ENCODE measurements at regions not wholly inside any gene's neighbourhood (a gene's known extent, or its start where the extent isn't known, plus 50 kb on each side); places are given as distances from the start of the nearest gene placed in this dataset.

DNA sequence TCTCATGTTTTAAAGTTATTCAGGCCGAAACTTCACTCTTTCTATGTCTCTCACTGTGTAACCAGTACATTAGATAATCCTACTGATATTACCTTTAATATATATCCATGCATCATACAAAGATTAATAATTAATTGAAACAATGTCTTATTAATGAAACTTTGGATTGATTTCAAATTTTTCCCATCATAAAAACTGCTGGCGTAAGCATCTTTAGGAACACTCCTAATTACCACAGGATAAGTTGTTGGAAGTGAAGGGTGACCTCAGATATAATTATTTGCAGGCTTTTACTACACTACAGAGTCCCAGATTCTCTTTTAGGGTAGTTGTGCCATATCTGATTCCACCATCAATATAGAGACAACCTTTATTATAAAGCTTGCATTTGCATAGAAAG is 181.3 kb upstream of the SFRP2 start (continued):
- no peak for TF ChIP-seq BMI1 (IDR thresholded peaks at IDR 0.05; ENCODE audit: borderline replicate concordance)

- no peak for TF ChIP-seq FOXK2 (IDR thresholded peaks at IDR 0.05)
- no peak overlapping the region for H3K4me3 ChIP-seq
- intact Hi-C loops (cut with micrococcal nuclease; ENCODE audit: unreplicated experiment) (no loop called here), in situ Hi-C loops (cut with MboI) (no loop called here)
- no peaks in the 10 kb centered on the region for H3K4me1 ChIP-seq (ENCODE audit: control insufficient read depth, insufficient read depth, low read length)
- BruUV-seq (replicated peaks): no TSS peak
- H4K20me1 ChIP-seq (ENCODE audit: control insufficient read depth, insufficient read depth): no peaks in the 10 kb centered on the region
- H3K4me2 ChIP-seq (ENCODE audit: control insufficient read depth, insufficient read depth): no peak overlapping the region
- H3K27me3 ChIP-seq (replicated peaks in 1 of 2; ENCODE audit: control insufficient read depth in 2 of 2, insufficient read depth in 2 of 2, low read length in 1 of 2): no peaks in the 10 kb centered on the region
- H3K9ac ChIP-seq (ENCODE audit: control insufficient read depth, insufficient read depth, low read length): no peak overlapping the region
- no peaks in the 10 kb centered on the region for H3K79me2 ChIP-seq (ENCODE audit: control insufficient read depth, insufficient read depth, low read length)
- CTCF ChIA-PET: no interaction called here
- RAD21 ChIA-PET (ENCODE audit: unreplicated experiment): no interaction called here
- SMC1A ChIA-PET (ENCODE audit: uncharacterized antibody, unreplicated experiment): no interaction called here
- no peak overlapping the region for H2AFZ ChIP-seq (ENCODE audit: control insufficient read depth, low read depth, low read length)
- H3K9me3 ChIP-seq (replicated peaks; ENCODE audit: control insufficient read depth, insufficient read depth, low read length): no peaks in the 10 kb centered on the region; the same call in 2 of the 3 replicates
- FAIRE-seq (no peak), DNase-seq (ENCODE audit: low read depth, low spot score) (no peak), ATAC-seq (no peak)
- H3K27ac ChIP-seq (ENCODE audit: control insufficient read depth, insufficient read depth): no peak overlapping the region
- POLR2A ChIA-PET: no interaction called here
- H3K36me3 ChIP-seq (ENCODE audit: control insufficient read depth in 2 of 2, insufficient read depth in 2 of 2, low read length in 1 of 2): no peaks in the 10 kb centered on the region
Observed at GRCh38 chr4:153969542-153969941, 180.7 kb upstream of the SFRP2 start.

DNA sequence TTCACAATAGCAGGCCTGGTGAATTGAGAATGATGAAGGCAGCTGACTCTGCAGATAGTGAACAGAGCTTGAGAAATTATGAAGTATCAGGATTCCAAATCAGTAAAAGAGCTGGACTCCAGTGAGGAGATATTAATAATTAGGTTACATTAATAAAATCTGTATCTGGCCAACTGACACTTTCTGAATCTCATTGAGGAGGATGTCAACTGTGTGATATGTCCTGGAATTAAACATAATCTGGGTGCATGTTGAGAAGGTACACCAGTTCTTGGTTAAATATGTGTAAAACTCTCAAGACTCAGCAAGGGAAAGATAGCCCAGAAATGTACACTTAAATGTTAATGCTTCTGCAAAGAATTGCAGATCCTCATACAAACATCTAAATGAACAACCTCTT is 177.8 kb upstream of the SFRP2 start:
- in situ Hi-C loops (cut with MboI): no loop called here
- FAIRE-seq (no peak), ATAC-seq (no peak), DNase-seq (ENCODE audit: low read depth, low spot score) (no peak)
- Histone ChIP-seq H4K20me1 (ENCODE audit: control insufficient read depth, insufficient read depth) (no peaks in the 10 kb centered on the region), H3K36me3 (ENCODE audit: control insufficient read depth in 2 of 2, insufficient read depth in 2 of 2, low read length in 1 of 2) (no peaks in the 10 kb centered on the region), H3K4me1 (ENCODE audit: control insufficient read depth, insufficient read depth, low read length) (no peaks in the 10 kb centered on the region), H3K4me2 (ENCODE audit: control insufficient read depth, insufficient read depth) (no peak overlapping the region), H3K9ac (ENCODE audit: control insufficient read depth, insufficient read depth, low read length) (no peak overlapping the region), H3K27ac (ENCODE audit: control insufficient read depth, insufficient read depth) (no peak overlapping the region), H2AFZ (ENCODE audit: control insufficient read depth, low read depth, low read length) (no peak overlapping the region), H3K79me2 (ENCODE audit: control insufficient read depth, insufficient read depth, low read length) (no peaks in the 10 kb centered on the region), H3K9me3 (replicated peaks; ENCODE audit: control insufficient read depth, insufficient read depth, low read length) (no peaks in the 10 kb centered on the region), H3K27me3 (replicated peaks in 1 of 2; ENCODE audit: control insufficient read depth in 2 of 2, insufficient read depth in 2 of 2, low read length in 1 of 2) (no peaks in the 10 kb centered on the region), H3K4me3 (no peak overlapping the region)
- intact Hi-C loops (cut with micrococcal nuclease; ENCODE audit: unreplicated experiment): no loop called here
- ChIA-PET SMC1A (ENCODE audit: uncharacterized antibody, unreplicated experiment) (interaction anchor here (1.1 to 1.4 kb wide), 2 partner anchors 15 to 28 kb away, joined by 3 to 4 read pairs; no protein-coding TSS in a partner anchor), CTCF (no interaction called here), RAD21 (ENCODE audit: unreplicated experiment) (no interaction called here), POLR2A (no interaction called here)
- TF ChIP-seq, protein P1, sequence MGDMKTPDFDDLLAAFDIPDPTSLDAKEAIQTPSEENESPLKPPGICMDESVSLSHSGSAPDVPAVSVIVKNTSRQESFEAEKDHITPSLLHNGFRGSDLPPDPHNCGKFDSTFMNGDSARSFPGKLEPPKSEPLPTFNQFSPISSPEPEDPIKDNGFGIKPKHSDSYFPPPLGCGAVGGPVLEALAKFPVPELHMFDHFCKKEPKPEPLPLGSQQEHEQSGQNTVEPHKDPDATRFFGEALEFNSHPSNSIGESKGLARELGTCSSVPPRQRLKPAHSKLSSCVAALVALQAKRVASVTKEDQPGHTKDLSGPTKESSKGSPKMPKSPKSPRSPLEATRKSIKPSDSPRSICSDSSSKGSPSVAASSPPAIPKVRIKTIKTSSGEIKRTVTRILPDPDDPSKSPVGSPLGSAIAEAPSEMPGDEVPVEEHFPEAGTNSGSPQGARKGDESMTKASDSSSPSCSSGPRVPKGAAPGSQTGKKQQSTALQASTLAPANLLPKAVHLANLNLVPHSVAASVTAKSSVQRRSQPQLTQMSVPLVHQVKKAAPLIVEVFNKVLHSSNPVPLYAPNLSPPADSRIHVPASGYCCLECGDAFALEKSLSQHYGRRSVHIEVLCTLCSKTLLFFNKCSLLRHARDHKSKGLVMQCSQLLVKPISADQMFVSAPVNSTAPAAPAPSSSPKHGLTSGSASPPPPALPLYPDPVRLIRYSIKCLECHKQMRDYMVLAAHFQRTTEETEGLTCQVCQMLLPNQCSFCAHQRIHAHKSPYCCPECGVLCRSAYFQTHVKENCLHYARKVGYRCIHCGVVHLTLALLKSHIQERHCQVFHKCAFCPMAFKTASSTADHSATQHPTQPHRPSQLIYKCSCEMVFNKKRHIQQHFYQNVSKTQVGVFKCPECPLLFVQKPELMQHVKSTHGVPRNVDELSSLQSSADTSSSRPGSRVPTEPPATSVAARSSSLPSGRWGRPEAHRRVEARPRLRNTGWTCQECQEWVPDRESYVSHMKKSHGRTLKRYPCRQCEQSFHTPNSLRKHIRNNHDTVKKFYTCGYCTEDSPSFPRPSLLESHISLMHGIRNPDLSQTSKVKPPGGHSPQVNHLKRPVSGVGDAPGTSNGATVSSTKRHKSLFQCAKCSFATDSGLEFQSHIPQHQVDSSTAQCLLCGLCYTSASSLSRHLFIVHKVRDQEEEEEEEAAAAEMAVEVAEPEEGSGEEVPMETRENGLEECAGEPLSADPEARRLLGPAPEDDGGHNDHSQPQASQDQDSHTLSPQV (IDR thresholded peaks at IDR 0.05): no peak
- TF ChIP-seq NFYB (IDR thresholded peaks at IDR 0.05; ENCODE audit: insufficient read depth, low read depth, low read length) (no peak), HSF1 (IDR thresholded peaks at IDR 0.05; ENCODE audit: low read depth, low read length) (no peak), SREBF1 (IDR thresholded peaks at IDR 0.05; ENCODE audit: low read length) (no peak), RAD51 (IDR thresholded peaks at IDR 0.05) (no peak), IKZF2 (IDR thresholded peaks at IDR 0.05) (no peak), SIN3A (IDR thresholded peaks at IDR 0.05; ENCODE audit: low read depth, low read length) (no peak), CBX5 (IDR thresholded peaks at IDR 0.05; ENCODE audit: low read depth) (no peak), NR2F1 (conservative IDR thresholded peaks at IDR 0.05) (no peak)
- BruUV-seq (replicated peaks): no TSS peak
